ENCODE measurements at regions not wholly inside any gene's neighbourhood (a gene's known extent, or its start where the extent isn't known, plus 50 kb on each side); places are given as distances from the start of the nearest gene placed in this dataset.

DNA sequence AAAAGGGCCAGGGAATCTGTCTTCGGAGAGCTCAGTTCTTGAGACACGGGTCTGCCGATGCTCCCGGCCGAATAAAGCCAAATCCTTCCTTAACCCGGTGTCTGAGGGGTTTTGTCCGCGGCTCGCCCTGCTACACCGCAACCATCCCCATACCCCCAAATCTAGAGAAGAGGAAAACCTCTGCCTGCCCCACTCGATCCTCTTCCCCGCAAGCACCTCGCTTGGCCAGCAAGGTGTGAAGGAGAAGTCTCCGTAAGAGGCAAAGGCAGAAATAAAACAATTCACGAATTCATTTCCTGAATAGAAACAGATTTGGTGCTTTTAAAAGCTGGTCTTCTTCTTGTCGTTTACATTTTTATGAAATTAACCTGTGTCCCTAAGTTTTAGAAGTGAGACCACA lies 67.3 kb upstream of the GALNT9 start:
- H3K4me3 ChIP-seq = no peak overlapping the region
- H3K9me3 ChIP-seq = no peaks in the 10 kb centered on the region
- H3K27me3 ChIP-seq = peaks cover 0 to 24% of the 10 kb centered on the region in 2 donors
- H3K4me1 ChIP-seq = no peaks in the 10 kb centered on the region
- intact Hi-C loops (cut with DNase I; ENCODE audit: low total_unique reads) = no loop called here
- no peak for DNase-seq
- H3K27ac ChIP-seq = no peak overlapping the region
- H3K36me3 ChIP-seq = no peaks in the 10 kb centered on the region
- TF ChIP-seq, protein P1, sequence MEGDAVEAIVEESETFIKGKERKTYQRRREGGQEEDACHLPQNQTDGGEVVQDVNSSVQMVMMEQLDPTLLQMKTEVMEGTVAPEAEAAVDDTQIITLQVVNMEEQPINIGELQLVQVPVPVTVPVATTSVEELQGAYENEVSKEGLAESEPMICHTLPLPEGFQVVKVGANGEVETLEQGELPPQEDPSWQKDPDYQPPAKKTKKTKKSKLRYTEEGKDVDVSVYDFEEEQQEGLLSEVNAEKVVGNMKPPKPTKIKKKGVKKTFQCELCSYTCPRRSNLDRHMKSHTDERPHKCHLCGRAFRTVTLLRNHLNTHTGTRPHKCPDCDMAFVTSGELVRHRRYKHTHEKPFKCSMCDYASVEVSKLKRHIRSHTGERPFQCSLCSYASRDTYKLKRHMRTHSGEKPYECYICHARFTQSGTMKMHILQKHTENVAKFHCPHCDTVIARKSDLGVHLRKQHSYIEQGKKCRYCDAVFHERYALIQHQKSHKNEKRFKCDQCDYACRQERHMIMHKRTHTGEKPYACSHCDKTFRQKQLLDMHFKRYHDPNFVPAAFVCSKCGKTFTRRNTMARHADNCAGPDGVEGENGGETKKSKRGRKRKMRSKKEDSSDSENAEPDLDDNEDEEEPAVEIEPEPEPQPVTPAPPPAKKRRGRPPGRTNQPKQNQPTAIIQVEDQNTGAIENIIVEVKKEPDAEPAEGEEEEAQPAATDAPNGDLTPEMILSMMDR (IDR thresholded peaks at IDR 0.05) = no peak
- no peak for TF ChIP-seq POLR2A (IDR thresholded peaks at IDR 0.05)

DNA sequence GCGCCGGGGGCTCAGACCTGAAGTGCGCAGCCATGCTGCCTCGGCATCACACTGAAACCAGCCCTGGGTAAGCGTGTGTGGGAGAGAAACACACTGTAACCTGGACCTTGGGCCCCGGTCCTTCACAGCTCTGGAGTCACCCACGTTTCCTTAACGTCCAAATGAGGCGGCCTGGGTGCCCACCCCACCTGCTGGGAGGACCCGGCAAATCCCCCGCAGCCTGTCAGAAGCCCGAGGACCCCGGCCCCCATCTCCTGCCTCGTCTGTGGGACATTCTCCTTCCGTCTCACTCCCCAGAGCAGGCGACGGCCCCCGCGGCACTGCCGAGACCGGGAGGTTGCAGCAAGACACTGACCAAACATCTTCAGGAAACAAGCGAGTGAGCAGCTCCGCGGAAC lies 66.5 kb upstream of the GALNT9 start:
- TF ChIP-seq, protein P1 (IDR thresholded peaks at IDR 0.05) = no peak
- H3K27me3 ChIP-seq = peaks cover 0 to 24% of the 10 kb centered on the region in 2 donors
- no peaks in the 10 kb centered on the region for H3K4me1 ChIP-seq
- H3K36me3 ChIP-seq = no peaks in the 10 kb centered on the region
- no peak overlapping the region for H3K27ac ChIP-seq
- intact Hi-C loops (cut with DNase I; ENCODE audit: low total_unique reads) = no loop called here
- no peak for DNase-seq
- no peak overlapping the region for H3K4me3 ChIP-seq
- no peaks in the 10 kb centered on the region for H3K9me3 ChIP-seq

GRCh38 chr12:132395192-132395907 lies 66.0 kb upstream of the GALNT9 start:
- no peak overlapping the region for H3K27ac ChIP-seq
- peak in 1 of 2 donors; percentile 6 for DNase-seq
- intact Hi-C loops (cut with DNase I; ENCODE audit: low total_unique reads) = no loop called here

GRCh38 chr12:132393991-132394949 lies 64.9 kb upstream of the GALNT9 start:
- no peak overlapping the region for H3K4me3 ChIP-seq
- intact Hi-C loops (cut with DNase I; ENCODE audit: low total_unique reads) = no loop called here
- H3K36me3 ChIP-seq = no peaks in the 10 kb centered on the region
- no peaks in the 10 kb centered on the region for H3K4me1 ChIP-seq
- peaks cover 0 to 18% of the 10 kb centered on the region in 2 donors for H3K27me3 ChIP-seq
- no peak for TF ChIP-seq POLR2A (IDR thresholded peaks at IDR 0.05)
- TF ChIP-seq, protein P1 (IDR thresholded peaks at IDR 0.05) = no peak
- peak in 1 of 2 donors; percentile 5 for DNase-seq
- H3K27ac ChIP-seq = no peak overlapping the region
- H3K9me3 ChIP-seq = no peaks in the 10 kb centered on the region

More at GRCh38 chr12:132395192-132395907, 66.0 kb upstream of the GALNT9 start:
- H3K27me3 ChIP-seq = peaks cover 0 to 23% of the 10 kb centered on the region in 2 donors
- no peaks in the 10 kb centered on the region for H3K4me1 ChIP-seq
- no peak for TF ChIP-seq POLR2A (IDR thresholded peaks at IDR 0.05)
- TF ChIP-seq, protein P1 (IDR thresholded peaks at IDR 0.05) = no peak
- H3K9me3 ChIP-seq = no peaks in the 10 kb centered on the region
- H3K36me3 ChIP-seq = no peaks in the 10 kb centered on the region
- no peak overlapping the region for H3K4me3 ChIP-seq

Data from uterus (tissue), 3 donors.